ENCODE measurements at regions not wholly inside any gene's neighbourhood (a gene's known extent, or its start where the extent isn't known, plus 50 kb on each side); places are given as distances from the start of the nearest gene placed in this dataset.
"Not testable (repeated sequence)": the region's sequence is repeated elsewhere in the genome, so short reads cannot be mapped to it uniquely, and the experiment has no call there.

GRCh38 chr11:29480981-29481380 is 535.8 kb downstream of the KCNA4 start:
- no peak for DNase-seq

- no peak for DNase-seq
Observed at GRCh38 chr11:29458252-29458651, 558.6 kb downstream of the KCNA4 start.

GRCh38 chr11:29452146-29452545 is 564.7 kb downstream of the KCNA4 start:
- DNase-seq = no peak

DNA sequence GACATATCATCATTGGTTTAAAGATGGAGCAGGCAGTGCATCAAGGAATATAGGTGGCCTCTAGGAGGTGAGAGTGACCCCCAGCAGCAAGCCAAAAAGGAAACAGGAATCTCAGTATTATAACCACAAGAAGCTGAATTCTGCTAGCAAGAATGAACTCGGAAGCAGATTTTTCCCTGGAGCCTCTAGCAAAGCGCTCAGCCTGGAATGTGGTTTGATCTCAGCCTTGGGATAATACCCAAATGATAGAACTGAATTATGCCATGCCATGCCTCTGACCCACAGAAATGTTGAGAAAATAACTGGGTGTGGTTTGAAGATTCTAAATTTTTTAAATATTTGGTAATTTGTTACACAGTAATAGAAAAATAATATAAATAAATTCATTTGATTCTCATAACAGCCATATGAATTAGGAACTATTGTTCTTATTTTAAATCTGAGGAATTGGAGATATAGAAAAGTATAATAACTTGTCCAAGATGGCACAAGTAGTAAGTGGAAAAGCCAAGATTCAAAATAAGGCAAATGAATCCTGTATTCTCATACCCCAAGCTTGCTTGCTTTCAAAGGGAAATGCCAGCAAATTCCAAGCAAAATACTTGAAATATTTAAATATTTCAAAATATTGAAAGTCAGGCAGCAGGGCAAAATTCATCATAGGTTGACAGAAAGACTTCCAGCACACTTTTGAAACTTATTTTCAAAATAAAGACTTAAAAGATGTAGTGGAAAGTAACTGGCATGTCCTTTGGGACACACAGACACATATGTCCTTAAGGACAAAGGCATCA is 567.4 kb downstream of the KCNA4 start:
- DNase-seq = no peak

DNA sequence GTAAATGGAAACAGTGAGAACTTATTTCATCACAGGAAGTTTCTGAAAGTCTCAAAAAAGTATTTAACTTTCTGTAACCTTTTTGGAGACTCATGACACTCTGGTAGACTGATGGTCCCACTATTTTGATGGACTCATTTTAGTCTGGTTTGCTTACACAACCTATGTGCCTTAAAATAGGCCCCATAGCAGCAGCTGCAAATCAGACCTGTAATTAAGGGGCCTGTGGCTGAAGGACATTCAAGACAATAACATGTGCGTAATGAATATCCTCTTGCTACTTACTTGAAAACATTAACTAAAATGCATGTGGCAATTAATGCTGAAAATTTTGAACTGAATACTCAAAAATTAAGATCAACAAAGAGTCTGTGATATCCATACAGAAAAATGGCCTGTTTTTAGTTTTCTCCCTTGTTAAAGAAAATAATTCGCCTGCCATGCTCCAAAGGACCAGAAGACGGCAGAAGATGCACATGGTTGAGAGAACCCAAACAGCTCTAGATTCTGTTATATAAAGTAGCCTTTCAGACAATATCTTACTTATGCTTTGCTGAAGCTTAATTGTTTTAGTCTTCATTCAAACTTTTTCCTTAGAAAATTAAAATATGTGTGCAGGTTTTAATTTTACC is 568.5 kb downstream of the KCNA4 start:
- peak; percentile 1 for DNase-seq

DNA sequence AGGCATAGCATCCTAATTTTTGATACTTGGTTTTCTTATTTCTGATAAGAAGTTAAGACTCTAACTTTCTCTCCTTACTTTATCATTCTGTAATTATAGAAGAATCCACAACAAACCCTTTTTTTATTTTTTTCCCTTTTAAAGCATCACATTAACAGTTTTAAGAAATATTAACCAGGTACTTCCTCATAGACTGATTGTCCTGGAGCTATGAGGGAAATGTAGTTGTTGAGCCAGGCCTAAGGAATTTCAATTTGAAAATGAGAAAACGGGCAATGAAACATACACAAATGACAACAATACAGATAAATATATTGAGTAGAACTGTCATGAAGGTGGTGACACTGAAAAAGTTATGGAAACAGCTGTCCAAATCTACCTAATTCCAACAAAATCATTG is 569.0 kb downstream of the KCNA4 start:
- DNase-seq = no peak

DNA sequence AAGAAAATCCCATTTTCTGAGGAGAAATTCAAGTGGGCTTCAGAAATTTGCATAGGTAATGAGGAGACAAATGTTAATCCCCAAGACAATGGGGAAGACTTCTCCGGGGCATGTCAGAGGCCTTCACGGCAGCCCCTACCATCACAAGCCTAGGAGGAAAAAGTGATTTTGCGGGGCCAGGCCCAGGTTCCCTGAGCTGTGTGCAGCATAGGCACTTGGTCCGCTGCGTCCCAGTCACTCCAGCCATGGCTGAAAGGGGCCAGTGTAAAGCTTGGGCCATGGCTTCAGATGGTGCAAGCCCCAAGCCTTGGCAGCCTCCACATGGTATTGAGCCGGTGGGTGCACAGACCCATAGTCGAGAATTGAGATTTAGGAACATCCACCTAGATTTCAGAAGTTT is 570.7 kb downstream of the KCNA4 start:
- no peak for DNase-seq

DNA sequence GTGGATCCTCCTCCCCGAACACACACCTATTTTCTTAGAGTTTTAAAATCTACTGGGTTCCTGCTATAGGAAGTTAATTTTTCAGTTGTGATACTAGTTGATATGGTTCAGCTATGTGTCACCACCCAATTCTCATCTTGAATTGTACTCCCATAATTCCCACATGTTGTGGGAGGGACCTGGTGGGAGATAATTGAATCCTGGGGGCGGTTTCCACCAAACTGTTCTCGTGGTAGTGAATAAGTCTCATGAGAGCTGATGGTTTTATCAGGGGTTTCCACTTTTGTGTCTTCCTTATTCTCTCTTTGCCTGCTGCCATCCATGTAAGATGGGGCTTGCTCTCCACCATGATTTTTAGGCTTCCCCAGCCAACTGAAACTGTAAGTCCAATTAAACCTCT is 571.6 kb downstream of the KCNA4 start:
- not testable (repeated sequence) for DNase-seq

- DNase-seq = no peak
Observed at GRCh38 chr11:29438815-29439214, 578.0 kb downstream of the KCNA4 start.

DNA sequence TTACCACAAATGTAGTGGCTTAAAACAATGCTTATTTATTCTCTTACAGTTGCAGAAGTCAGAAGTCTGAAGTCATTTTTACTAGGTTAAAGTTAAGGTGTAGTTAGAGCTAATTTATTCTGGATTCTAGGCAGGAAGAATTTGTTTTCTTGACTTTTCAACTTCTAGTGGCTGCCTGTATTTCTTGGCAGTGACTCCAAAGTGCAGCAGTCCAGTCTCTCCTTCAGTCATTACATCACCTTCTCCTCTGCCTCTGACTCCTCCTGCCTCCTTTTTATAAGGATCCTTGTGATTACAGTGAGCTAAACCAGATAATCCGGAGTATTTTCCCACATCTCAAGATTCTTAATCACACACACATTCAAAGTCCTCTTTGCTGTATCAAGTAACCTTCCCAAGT is 581.4 kb downstream of the KCNA4 start:
- DNase-seq = no peak

DNA sequence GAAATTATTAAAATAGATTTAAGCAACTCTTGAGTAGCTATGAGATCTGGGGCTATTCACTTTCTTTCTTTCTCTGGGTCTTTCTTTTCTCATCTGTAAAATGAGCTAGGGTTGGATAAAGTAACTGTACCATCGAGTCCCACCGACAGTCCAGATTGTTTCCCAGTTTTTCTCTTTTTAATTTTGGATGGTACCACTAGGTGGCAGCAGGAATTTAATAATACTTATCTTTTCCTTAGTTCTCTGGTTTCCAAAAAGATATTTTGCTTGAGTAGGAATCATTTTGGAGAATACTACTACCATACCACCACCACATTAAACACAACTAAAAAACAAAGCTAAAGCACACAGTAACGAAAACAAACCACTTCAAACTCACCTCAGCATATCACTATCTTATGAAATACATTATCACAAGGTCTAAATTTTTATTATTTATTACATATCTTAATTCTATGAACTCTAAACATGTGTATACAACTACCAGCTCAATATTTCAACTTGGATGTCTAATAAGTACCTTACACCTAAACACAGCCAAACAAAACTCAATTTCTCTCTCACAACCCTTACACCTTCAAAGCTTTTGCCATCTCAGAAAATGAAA is 584.0 kb downstream of the KCNA4 start:
- DNase-seq = peak; percentile 40

- DNase-seq = no peak
Observed at GRCh38 chr11:29405305-29405704, 611.5 kb downstream of the KCNA4 start.

DNA sequence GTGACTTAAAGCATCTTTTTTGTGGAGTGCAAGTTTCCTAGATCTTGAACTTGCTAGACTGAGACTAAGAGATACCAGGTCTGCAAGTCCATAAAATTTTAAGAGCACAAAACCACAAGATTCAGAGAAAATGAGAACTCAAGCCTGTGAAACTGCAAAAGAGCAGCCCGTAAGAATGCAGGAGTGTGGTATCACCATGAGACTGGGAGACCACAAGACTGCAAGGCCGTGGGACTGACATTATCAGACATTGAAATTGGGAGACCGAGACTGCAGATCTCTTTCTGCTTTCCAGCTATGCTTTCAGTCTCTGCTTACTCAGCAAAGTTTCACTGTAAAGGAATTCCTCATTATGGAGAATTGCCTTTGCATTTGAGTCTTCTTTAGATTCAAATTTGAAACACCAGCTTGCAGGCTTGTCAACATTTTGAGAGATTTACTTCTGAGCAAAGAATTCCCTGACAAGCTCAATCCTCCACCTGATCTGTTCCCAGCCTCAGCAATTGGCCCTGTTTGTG is 621.2 kb downstream of the KCNA4 start:
- no peak for DNase-seq

DNA sequence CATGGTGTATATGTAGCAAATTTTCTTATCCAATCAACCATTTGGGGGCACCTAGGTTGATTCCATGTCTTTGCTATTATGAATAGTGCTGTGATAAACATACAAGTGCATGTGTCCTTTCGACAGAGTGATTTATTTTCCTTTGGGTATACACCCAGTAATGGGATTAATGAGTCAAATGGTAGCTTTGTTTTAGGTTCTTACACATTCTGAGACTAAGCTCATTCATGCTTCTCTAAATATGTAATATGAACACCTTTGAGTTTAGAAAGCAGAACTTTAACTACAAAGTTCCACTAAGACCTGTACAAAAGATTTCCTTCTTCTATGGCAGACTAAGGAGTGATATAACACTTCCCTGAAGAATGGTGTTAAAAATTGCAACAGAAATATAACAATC is 627.0 kb downstream of the KCNA4 start:
- DNase-seq = no peak

GRCh38 chr11:29373725-29374124 is 643.1 kb downstream of the KCNA4 start:
- no peak for DNase-seq

- no peak for DNase-seq
Observed at GRCh38 chr11:29368126-29368525, 648.7 kb downstream of the KCNA4 start.

GRCh38 chr11:29364006-29364405 is 652.8 kb downstream of the KCNA4 start:
- no peak for DNase-seq

DNA sequence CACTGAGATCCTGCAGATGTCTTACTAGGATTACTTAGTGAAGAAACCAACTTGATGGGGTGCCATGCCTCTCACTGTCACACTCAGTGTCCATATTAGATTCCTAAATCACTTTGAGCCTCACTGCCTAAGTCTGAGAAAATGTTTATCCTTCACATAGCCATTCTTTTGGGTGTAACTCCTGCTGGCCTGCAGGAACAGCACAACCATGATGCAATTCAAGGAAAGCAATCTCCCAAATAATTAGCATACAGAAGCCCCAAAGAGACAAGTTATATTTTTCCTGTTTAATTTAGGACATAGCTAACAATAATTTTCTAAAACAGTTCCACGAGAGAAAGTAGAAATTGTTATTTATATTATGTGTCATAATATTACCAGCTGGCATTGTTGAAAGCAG is 655.5 kb downstream of the KCNA4 start:
- DNase-seq = no peak

GRCh38 chr11:29353833-29354232 is 663.0 kb downstream of the KCNA4 start:
- no peak for DNase-seq

DNA sequence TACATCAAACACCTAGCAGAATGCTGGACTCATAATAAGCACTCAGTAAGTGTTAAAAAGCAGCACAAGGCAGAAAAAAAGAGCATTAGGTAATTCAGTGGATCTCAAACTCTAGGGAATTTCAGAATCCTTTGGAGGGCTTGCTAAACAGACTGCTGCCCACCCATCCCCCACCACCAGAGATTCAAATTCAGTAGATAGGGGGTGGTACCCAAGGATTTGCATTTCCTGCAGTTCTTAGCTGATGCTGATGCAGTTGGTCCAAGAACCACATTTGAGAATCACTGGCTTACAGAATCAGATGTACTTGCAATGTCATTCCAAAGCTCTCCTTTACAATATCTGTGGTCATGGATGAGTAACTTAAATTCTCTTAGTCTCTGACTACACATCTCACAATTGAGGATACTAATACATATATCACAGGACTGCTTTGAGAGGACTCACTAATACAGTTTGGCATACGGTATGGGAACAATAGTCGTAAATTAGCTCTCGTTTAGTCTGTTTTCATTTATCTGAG is 664.5 kb downstream of the KCNA4 start:
- no peak for DNase-seq

DNA sequence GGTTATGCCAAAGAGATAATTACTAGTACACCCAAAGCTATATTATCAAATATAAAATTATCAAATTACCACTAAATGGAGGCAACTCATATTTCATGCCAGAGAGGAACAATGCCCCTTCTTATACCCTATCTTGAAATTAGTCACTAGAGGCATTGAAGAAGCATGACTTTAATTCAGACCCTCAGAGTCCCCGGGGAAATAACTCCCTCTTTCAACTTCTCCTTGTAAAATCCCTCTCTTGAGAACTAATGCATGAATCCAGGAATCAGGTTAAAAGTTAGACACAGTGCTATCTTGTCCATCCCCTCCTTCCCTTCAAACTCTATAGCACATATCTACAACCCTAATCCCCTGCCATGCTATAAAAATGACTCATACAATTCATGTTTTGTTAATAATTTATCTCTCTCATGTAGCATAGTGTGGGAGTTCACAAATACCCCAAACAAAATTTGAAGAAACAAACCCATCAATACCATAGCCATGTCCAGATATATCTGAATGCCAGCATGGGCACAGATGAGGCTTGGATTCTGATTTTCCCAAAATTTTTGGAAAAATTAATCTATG is 665.4 kb downstream of the KCNA4 start:
- DNase-seq = no peak

GRCh38 chr11:29343465-29344333 is 673.1 kb downstream of the KCNA4 start:
- DNase-seq = peak; percentile 65

Data from hematopoietic multipotent progenitor cell treated with erythropoietin and hydrocortisone succinate and interleukin-3 and kit ligand, for 6 days (in vitro differentiated cells).